AG04450 (cell line): ENCODE measurements at regions not wholly inside any gene's neighbourhood (a gene's known extent, or its start where the extent isn't known, plus 50 kb on each side); places are given as distances from the start of the nearest gene placed in this dataset.

ENCODE experiments used
- CTCF ChIA-PET: fragments of 300-600, 350-600 bp; formaldehyde crosslinking; extraction: SDS; loops from one replicate; lab custom pipeline; 2022; ENCODE audit warnings: antibody characterized with exemption, inconsistent platforms; lab: Charles Lee
- POLR2A ChIA-PET: fragments of 350-600 bp; formaldehyde crosslinking; extraction: SDS; loops from one replicate; lab custom pipeline; 2021; ENCODE audit warnings: antibody characterized with exemption, inconsistent platforms; lab: Yijun Ruan, JAX
- DNase-seq: peaks from one replicate; pipeline ENCODE4 v3.0.0-alpha.2; 2011; ENCODE audit warnings: low read depth, low spot score
- H3K27ac ChIP-seq: one replicate; pipeline ENCODE4 v1.5.1; 2012; ENCODE audit warnings: low read depth, low read length, control low read depth
- H3K27me3 ChIP-seq: one replicate; pipeline ENCODE4 v1.6.0; 2012; ENCODE audit warnings: low read length; ENCODE audit not compliant: control insufficient read depth, insufficient read depth
- H3K4me3 ChIP-seq: 2 replicates; pipeline ENCODE4 v1.5.1; 2011; ENCODE audit warnings: mild to moderate bottlenecking, low read depth, low read length, control low read depth
- H3K9me3 ChIP-seq: 2 replicates; pipeline ENCODE4 v1.5.1; 2012; ENCODE audit warnings: low read length; ENCODE audit not compliant: control insufficient read depth, insufficient read depth
- TF ChIP-seq, protein P1 (sequence below): IDR thresholded peaks from 2 replicates; pipeline ENCODE4 v1.5.1; 2011; ENCODE audit warnings: low read depth, low read length, control low read depth, inconsistent platforms

- ChIA-PET CTCF (no interaction called here), POLR2A (no interaction called here)
- no peaks in the 10 kb centered on the region for H3K9me3 ChIP-seq
- peaks cover 3% of the 10 kb centered on the region for H3K27me3 ChIP-seq
- no peak overlapping the region for H3K4me3 ChIP-seq
- no peak for DNase-seq
- TF ChIP-seq, protein P1, sequence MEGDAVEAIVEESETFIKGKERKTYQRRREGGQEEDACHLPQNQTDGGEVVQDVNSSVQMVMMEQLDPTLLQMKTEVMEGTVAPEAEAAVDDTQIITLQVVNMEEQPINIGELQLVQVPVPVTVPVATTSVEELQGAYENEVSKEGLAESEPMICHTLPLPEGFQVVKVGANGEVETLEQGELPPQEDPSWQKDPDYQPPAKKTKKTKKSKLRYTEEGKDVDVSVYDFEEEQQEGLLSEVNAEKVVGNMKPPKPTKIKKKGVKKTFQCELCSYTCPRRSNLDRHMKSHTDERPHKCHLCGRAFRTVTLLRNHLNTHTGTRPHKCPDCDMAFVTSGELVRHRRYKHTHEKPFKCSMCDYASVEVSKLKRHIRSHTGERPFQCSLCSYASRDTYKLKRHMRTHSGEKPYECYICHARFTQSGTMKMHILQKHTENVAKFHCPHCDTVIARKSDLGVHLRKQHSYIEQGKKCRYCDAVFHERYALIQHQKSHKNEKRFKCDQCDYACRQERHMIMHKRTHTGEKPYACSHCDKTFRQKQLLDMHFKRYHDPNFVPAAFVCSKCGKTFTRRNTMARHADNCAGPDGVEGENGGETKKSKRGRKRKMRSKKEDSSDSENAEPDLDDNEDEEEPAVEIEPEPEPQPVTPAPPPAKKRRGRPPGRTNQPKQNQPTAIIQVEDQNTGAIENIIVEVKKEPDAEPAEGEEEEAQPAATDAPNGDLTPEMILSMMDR, result no peak
- H3K27ac ChIP-seq, result no peak overlapping the region
These were observed 193.2 kb downstream of the IRS2 start for GRCh38 chr13:109593230-109593629.

- Histone ChIP-seq H3K27me3 (peaks cover 3% of the 10 kb centered on the region), H3K9me3 (no peaks in the 10 kb centered on the region), H3K4me3 (no peak overlapping the region), H3K27ac (no peak overlapping the region)
- ChIA-PET CTCF (no interaction called here), POLR2A (no interaction called here)
- DNase-seq, result no peak
- TF ChIP-seq, protein P1, result no peak
These were observed 193.6 kb downstream of the IRS2 start for GRCh38 chr13:109592770-109593169.

- peaks cover 12% of the 10 kb centered on the region for H3K27me3 ChIP-seq
- DNase-seq, result no peak
- TF ChIP-seq, protein P1, result no peak
- no peak overlapping the region for H3K27ac ChIP-seq
- ChIA-PET CTCF (no interaction called here), POLR2A (no interaction called here)
- H3K9me3 ChIP-seq, result no peaks in the 10 kb centered on the region
- H3K4me3 ChIP-seq, result no peak overlapping the region
These were observed 198.7 kb downstream of the IRS2 start for GRCh38 chr13:109587689-109588088.

GRCh38 chr13:109586509-109587346 is 199.7 kb downstream of the IRS2 start:
- ChIA-PET CTCF (interaction anchor here (0.5 kb wide), 2 partner anchors 124 to 732 kb away, joined by 3 to 4 read pairs; no protein-coding TSS in a partner anchor), POLR2A (no interaction called here)
- H3K27ac ChIP-seq, result no peak overlapping the region
- peaks cover 12% of the 10 kb centered on the region for H3K27me3 ChIP-seq
- no peak for DNase-seq
- no peaks in the 10 kb centered on the region for H3K9me3 ChIP-seq
- no peak overlapping the region for H3K4me3 ChIP-seq
- TF ChIP-seq, protein P1, result no peak

- CTCF ChIA-PET, result no interaction called here
- H3K9me3 ChIP-seq, result no peaks in the 10 kb centered on the region
- POLR2A ChIA-PET, result no interaction called here
- H3K27me3 ChIP-seq, result peaks cover 9% of the 10 kb centered on the region
- no peak for DNase-seq
- TF ChIP-seq, protein P1, result no peak
- H3K4me3 ChIP-seq, result no peak overlapping the region
- no peak overlapping the region for H3K27ac ChIP-seq
These were observed 201.5 kb downstream of the IRS2 start for GRCh38 chr13:109584844-109585361.
